ENCODE measurements at regions not wholly inside any gene's neighbourhood (a gene's known extent, or its start where the extent isn't known, plus 50 kb on each side); places are given as distances from the start of the nearest gene placed in this dataset.
"Not testable (repeated sequence)": the region's sequence is repeated elsewhere in the genome, so short reads cannot be mapped to it uniquely, and the experiment has no call there.

GRCh38 chr4:63942706-63943286 lies 466.5 kb downstream of the TECRL start:
- H3K27me3 Mint-ChIP-seq; H3K4me1 Mint-ChIP-seq (ENCODE audit: low read depth in 2 of 2); H3K4me3 Mint-ChIP-seq; DNase-seq (ENCODE audit: low spot score); H3K27ac Mint-ChIP-seq; H3K36me3 Mint-ChIP-seq; ATAC-seq: not testable (repeated sequence)
- peaks cover 14% of the 10 kb centered on the region for H3K9me3 Mint-ChIP-seq

DNA sequence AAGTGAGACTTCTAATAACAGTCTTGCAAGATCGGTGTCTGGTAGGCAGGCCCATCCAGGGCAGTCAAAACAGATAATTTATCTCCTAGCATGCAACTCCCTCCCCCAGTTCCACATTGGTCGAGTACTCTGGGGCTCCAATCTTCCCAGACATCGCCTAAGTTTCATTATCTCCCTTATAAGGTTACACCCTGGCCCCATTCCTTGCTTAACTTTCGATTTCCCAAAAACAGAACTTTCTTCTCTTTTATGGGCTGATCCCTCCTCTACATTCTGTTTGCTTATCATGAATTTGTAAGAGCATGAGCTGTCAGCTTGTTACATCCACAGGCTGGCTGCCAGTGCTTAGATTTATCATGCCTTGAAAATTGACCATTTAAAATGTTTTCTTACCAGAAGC lies 471.3 kb downstream of the TECRL start:
- DNase-seq (ENCODE audit: low spot score) (no peak), ATAC-seq (no peak)
- H3K27ac Mint-ChIP-seq: no peak overlapping the region
- H3K4me3 Mint-ChIP-seq: no peak overlapping the region
- H3K9me3 Mint-ChIP-seq: peaks cover 13% of the 10 kb centered on the region
- no peaks in the 10 kb centered on the region for H3K36me3 Mint-ChIP-seq
- H3K4me1 Mint-ChIP-seq (ENCODE audit: low read depth in 2 of 2): no peaks in the 10 kb centered on the region
- H3K27me3 Mint-ChIP-seq: no peaks in the 10 kb centered on the region

DNA sequence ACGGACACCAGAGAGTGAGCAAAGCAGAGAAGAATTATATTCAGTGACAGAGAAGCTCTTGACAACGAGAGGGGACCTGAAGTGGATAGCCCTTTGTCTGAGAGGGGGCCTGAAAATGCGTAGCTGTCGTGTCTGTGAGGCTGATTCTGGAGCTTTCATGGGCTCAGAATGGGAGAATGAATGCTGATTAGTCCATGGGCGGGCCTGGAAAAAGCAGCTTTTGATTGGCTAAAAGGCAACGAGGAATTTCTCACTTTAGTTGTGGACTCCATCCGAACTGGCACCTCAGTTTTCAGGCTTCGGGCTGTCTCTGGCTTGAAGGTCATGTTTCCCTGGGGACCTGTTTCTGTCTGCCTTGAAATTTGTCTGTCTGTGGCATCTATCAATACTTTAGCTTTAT lies 487.1 kb downstream of the TECRL start:
- DNase-seq (ENCODE audit: low spot score): no peak
- no peaks in the 10 kb centered on the region for H3K4me1 Mint-ChIP-seq (ENCODE audit: low read depth in 2 of 2)
- no peaks in the 10 kb centered on the region for H3K27me3 Mint-ChIP-seq
- no peak for ATAC-seq
- H3K36me3 Mint-ChIP-seq: no peaks in the 10 kb centered on the region
- H3K4me3 Mint-ChIP-seq: no peak overlapping the region
- H3K27ac Mint-ChIP-seq: no peak overlapping the region
- H3K9me3 Mint-ChIP-seq: peaks cover 4% of the 10 kb centered on the region

DNA sequence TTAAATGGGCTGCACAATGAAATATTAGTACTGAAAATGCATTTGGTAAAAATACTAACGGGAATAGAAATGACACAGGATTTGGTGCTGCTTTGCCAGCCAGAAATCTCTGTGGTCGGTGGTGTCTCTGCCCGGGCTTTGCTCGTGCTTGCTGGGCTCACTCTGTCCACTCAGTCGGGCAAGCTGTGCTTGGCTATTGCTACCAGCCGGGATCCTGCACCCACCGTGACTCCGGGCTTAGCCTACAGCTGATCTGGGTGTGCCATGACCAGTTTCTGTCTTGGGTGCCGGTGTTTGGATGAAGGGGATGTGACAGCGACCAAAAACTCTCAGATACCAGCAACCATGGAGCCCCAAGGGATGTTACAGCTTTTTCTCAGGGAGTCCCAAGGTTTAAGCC lies 487.7 kb downstream of the TECRL start:
- Mint-ChIP-seq H3K27ac (no peak overlapping the region), H3K36me3 (no peaks in the 10 kb centered on the region), H3K9me3 (peaks cover 9% of the 10 kb centered on the region), H3K27me3 (no peaks in the 10 kb centered on the region), H3K4me1 (ENCODE audit: low read depth in 2 of 2) (no peaks in the 10 kb centered on the region), H3K4me3 (no peak overlapping the region)
- no peak for DNase-seq (ENCODE audit: low spot score)
- no peak for ATAC-seq

- H3K9me3 Mint-ChIP-seq: peaks cover 6% of the 10 kb centered on the region
- H3K27ac Mint-ChIP-seq: no peak overlapping the region
- no peaks in the 10 kb centered on the region for H3K4me1 Mint-ChIP-seq (ENCODE audit: low read depth in 2 of 2)
- DNase-seq (ENCODE audit: low spot score): no peak
- H3K27me3 Mint-ChIP-seq: no peaks in the 10 kb centered on the region
- ATAC-seq: no peak
- no peaks in the 10 kb centered on the region for H3K36me3 Mint-ChIP-seq
- H3K4me3 Mint-ChIP-seq: no peak overlapping the region
Measured at GRCh38 chr4:63919636-63920365, 489.4 kb downstream of the TECRL start.

GRCh38 chr4:63906660-63907183 lies 502.5 kb downstream of the TECRL start:
- no peaks in the 10 kb centered on the region for H3K36me3 Mint-ChIP-seq
- no peaks in the 10 kb centered on the region for H3K4me1 Mint-ChIP-seq (ENCODE audit: low read depth in 2 of 2)
- no peaks in the 10 kb centered on the region for H3K27me3 Mint-ChIP-seq
- ATAC-seq (no peak), DNase-seq (ENCODE audit: low spot score) (no peak)
- no peak overlapping the region for H3K4me3 Mint-ChIP-seq
- no peak overlapping the region for H3K27ac Mint-ChIP-seq
- H3K9me3 Mint-ChIP-seq: peaks cover 4% of the 10 kb centered on the region

DNA sequence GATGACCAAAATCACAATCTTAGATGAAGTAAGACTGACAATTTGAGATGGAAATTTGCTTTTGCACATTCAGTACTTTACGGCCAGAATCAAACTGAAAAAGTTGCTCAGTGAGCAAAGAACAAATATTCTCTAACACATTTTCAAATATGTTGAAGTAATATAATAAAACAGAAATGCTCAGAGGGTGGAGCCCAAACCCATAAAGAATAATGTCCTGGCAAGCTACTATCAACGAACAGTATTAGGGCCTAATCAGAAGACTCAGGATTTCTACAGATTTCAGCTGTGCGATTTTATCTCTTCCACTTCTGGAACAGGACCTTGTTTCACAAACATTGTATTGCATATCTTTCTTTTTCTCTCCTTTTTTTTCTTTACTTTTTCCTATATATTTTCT lies 505.0 kb downstream of the TECRL start:
- H3K27me3 Mint-ChIP-seq: no peaks in the 10 kb centered on the region
- DNase-seq (ENCODE audit: low spot score): no peak
- peaks cover 4% of the 10 kb centered on the region for H3K36me3 Mint-ChIP-seq
- no peaks in the 10 kb centered on the region for H3K4me1 Mint-ChIP-seq (ENCODE audit: low read depth in 2 of 2)
- peaks cover 10% of the 10 kb centered on the region for H3K9me3 Mint-ChIP-seq
- no peak overlapping the region for H3K4me3 Mint-ChIP-seq
- H3K27ac Mint-ChIP-seq: no peak overlapping the region
- no peak for ATAC-seq

- H3K27me3 Mint-ChIP-seq: no peaks in the 10 kb centered on the region
- DNase-seq (ENCODE audit: low spot score): no peak
Measured at GRCh38 chr4:63901304-63901703, 507.9 kb downstream of the TECRL start.

DNA sequence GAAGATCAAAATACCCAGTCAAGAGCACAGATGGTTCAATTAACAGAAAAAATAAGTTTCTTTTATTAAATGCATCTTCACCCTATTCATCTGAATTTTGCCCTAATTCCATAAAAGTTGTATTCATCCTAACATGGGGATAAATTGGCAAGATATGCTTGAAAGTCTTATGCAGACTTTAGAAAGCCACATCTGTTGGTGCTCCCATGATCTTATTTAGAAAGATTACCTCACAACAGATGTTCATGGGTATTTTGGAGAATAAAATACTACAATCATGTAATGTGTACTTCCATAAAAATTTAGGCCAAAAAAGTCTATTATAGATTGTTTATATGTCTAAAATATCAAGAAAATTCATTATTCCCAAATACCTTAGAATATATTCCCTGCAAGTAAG lies 510.3 kb downstream of the TECRL start:
- no peak overlapping the region for H3K27ac Mint-ChIP-seq
- H3K36me3 Mint-ChIP-seq: peaks cover 4% of the 10 kb centered on the region
- H3K9me3 Mint-ChIP-seq: peaks cover 14% of the 10 kb centered on the region
- no peaks in the 10 kb centered on the region for H3K4me1 Mint-ChIP-seq (ENCODE audit: low read depth in 2 of 2)
- DNase-seq (ENCODE audit: low spot score): no peak
- no peaks in the 10 kb centered on the region for H3K27me3 Mint-ChIP-seq
- no peak for ATAC-seq
- H3K4me3 Mint-ChIP-seq: no peak overlapping the region

More at GRCh38 chr4:63901304-63901703, 507.9 kb downstream of the TECRL start:
- Mint-ChIP-seq H3K36me3 (peaks cover 4% of the 10 kb centered on the region), H3K27ac (no peak overlapping the region), H3K4me3 (no peak overlapping the region), H3K4me1 (ENCODE audit: low read depth in 2 of 2) (no peaks in the 10 kb centered on the region), H3K9me3 (peaks cover 11% of the 10 kb centered on the region)
- no peak for ATAC-seq

- no peaks in the 10 kb centered on the region for H3K36me3 Mint-ChIP-seq
- H3K4me3 Mint-ChIP-seq: no peak overlapping the region
- no peak overlapping the region for H3K27ac Mint-ChIP-seq
- ATAC-seq: no peak
- H3K27me3 Mint-ChIP-seq: no peaks in the 10 kb centered on the region
- H3K9me3 Mint-ChIP-seq: peaks cover 21% of the 10 kb centered on the region
- no peak for DNase-seq (ENCODE audit: low spot score)
- H3K4me1 Mint-ChIP-seq (ENCODE audit: low read depth in 2 of 2): no peaks in the 10 kb centered on the region
Measured at GRCh38 chr4:63894161-63894560, 515.1 kb downstream of the TECRL start.

DNA sequence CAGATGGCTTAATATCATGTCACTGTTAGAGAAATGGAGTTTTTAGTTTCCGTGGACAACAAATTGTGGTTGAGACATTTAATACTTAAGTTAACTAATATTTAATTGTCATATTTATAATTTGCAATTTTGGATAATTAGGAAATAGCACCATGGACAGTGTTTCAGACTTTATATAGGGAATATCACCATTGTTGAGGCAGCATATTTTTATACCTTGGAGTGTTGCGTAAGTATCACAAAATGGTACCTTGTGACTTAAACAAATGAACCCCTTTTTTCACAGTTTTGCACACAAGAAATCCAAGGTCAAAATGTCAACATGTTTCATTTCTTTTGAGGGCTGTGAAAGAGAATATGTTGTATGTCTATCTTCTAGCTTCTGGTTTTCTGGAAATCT lies 539.9 kb downstream of the TECRL start:
- ATAC-seq (no peak), DNase-seq (ENCODE audit: low spot score) (no peak)
- peaks cover 22% of the 10 kb centered on the region for H3K9me3 Mint-ChIP-seq
- H3K36me3 Mint-ChIP-seq: no peaks in the 10 kb centered on the region
- H3K27ac Mint-ChIP-seq: no peak overlapping the region
- H3K27me3 Mint-ChIP-seq: no peaks in the 10 kb centered on the region
- H3K4me1 Mint-ChIP-seq (ENCODE audit: low read depth in 2 of 2): no peaks in the 10 kb centered on the region
- H3K4me3 Mint-ChIP-seq: no peak overlapping the region

- peaks cover 3% of the 10 kb centered on the region for H3K9me3 Mint-ChIP-seq
- no peak overlapping the region for H3K4me3 Mint-ChIP-seq
- no peak for DNase-seq (ENCODE audit: low spot score)
- H3K27me3 Mint-ChIP-seq: no peaks in the 10 kb centered on the region
- no peaks in the 10 kb centered on the region for H3K4me1 Mint-ChIP-seq (ENCODE audit: low read depth in 2 of 2)
- no peak for ATAC-seq
- no peak overlapping the region for H3K27ac Mint-ChIP-seq
- peaks cover 4% of the 10 kb centered on the region for H3K36me3 Mint-ChIP-seq
Measured at GRCh38 chr4:63851496-63851895, 557.8 kb downstream of the TECRL start.

GRCh38 chr4:63841266-63841665 lies 568.0 kb downstream of the TECRL start:
- DNase-seq (ENCODE audit: low spot score) (no peak), ATAC-seq (no peak)
- Mint-ChIP-seq H3K4me3 (no peak overlapping the region), H3K27ac (no peak overlapping the region), H3K9me3 (no peaks in the 10 kb centered on the region), H3K27me3 (no peaks in the 10 kb centered on the region), H3K36me3 (peaks cover 2% of the 10 kb centered on the region), H3K4me1 (ENCODE audit: low read depth in 2 of 2) (no peaks in the 10 kb centered on the region)

DNA sequence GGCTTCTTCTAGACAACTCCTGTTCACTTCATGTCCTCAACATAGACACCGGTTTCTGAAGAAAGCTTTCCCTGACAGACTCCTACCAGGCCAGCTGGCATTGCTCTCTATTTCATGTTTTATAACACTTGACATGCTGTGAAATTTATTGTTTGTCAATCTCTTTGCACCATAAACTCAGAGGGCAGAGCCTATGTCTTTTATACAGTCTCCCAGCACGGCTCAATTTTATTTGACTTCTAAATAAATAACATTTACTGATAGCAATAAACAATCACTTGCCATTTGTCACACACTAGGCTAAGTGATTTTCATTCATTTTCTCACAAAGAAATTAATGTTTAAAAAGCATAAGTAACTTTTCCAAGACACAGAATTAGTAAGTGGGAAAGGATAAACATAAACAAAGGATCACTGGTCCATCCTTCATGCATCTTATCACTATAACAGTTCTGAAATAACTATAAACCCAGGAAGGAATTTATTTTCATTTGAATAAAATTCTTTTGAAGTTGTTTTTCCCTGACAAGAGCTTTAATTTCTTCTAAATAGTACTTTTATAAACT lies 577.6 kb downstream of the TECRL start:
- H3K4me1 Mint-ChIP-seq (ENCODE audit: low read depth in 2 of 2): no peaks in the 10 kb centered on the region

More for the DNA sequence above, 577.6 kb downstream of the TECRL start:
- no peaks in the 10 kb centered on the region for H3K27me3 Mint-ChIP-seq
- no peak for ATAC-seq
- H3K27ac Mint-ChIP-seq: no peak overlapping the region
- no peak overlapping the region for H3K4me3 Mint-ChIP-seq
- no peak for DNase-seq (ENCODE audit: low spot score)
- H3K9me3 Mint-ChIP-seq: peaks cover 3% of the 10 kb centered on the region
- H3K36me3 Mint-ChIP-seq: peaks cover 6% of the 10 kb centered on the region
